ENCODE measurements at regions not wholly inside any gene's neighbourhood (a gene's known extent, or its start where the extent isn't known, plus 50 kb on each side); places are given as distances from the start of the nearest gene placed in this dataset.

DNA sequence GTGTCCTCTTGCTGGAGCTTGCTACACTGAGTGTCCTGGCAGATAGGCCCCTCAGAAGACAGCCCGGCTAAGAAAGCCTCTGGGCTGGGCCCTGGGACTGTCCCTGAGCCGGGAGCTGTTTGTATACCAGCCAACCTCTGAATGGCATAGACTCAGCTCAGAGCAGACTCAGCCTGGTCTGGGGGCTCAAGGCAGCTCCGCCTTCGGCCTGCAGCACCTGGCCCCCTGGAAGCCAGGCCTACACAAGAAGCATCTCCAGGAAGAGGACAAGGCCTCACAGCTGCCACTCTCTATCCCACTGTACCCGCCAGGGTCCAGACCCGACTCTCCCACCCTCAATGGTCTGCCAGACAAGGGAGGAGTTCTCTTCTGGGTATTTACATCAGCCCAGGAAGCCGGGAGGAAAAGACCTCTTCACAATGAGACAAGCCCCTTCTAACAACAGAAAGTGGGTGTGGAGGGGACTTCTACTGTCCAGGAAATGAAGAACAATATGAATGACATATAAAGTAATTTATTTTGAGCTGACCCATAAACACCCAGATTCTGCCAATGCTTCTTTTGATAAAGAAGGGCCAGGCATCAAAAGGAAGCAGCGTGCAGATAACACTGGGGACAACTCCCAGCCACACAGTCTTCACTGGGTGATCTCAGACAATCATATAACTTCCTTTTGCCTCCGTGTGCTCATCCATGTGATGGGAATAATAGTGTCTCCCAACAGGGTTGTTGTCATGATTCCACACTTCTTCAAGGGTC is 110.2 kb downstream of the TPRA1 start:
- Histone ChIP-seq H3K23ac (ENCODE audit: low read depth, low read length) (no peak overlapping the region), H3K9me1 (ENCODE audit: insufficient read depth, low read length) (no peaks in the 10 kb centered on the region), H3K9me3 (ENCODE audit: control insufficient read depth, insufficient read depth, low read length) (no peaks in the 10 kb centered on the region), H2BK5ac (ENCODE audit: low read depth, low read length, poor library complexity, severe bottlenecking) (no peak overlapping the region), H3K18ac (ENCODE audit: low read depth, low read length) (no peak overlapping the region), H3K56ac (ENCODE audit: extremely low read depth, insufficient read depth, low read length) (no peak overlapping the region), H4K91ac (ENCODE audit: insufficient read depth, low read depth, low read length) (no peak overlapping the region), H4K8ac (ENCODE audit: low read depth in 2 of 2, low read length in 2 of 2) (no peak overlapping the region), H2AK9ac (replicated peaks; ENCODE audit: low read depth, low read length, poor library complexity) (no peak overlapping the region), H3K79me1 (ENCODE audit: low read depth in 1 of 2, low read length in 2 of 2) (no peaks in the 10 kb centered on the region), H2BK15ac (ENCODE audit: low read depth, low read length) (no peak overlapping the region), H2BK120ac (ENCODE audit: low read depth, low read length) (no peak overlapping the region), H2BK20ac (ENCODE audit: low read depth, low read length) (no peak overlapping the region), H2AFZ (replicated peaks; ENCODE audit: low read length, poor library complexity) (no peak overlapping the region), H3K4me1 (ENCODE audit: control insufficient read depth, insufficient read depth, low read length) (no peaks in the 10 kb centered on the region), H3K4ac (ENCODE audit: low read depth, low read length) (no peak overlapping the region), H3K4me2 (ENCODE audit: low read depth, low read length) (no peak overlapping the region), H3K27me3 (ENCODE audit: control insufficient read depth, insufficient read depth, low read length) (peaks cover 42% of the 10 kb centered on the region), H4K20me1 (ENCODE audit: insufficient read depth, low read length) (no peaks in the 10 kb centered on the region), H3K36me3 (ENCODE audit: control insufficient read depth, insufficient read depth, low read length) (no peaks in the 10 kb centered on the region), H3K14ac (replicated peaks; ENCODE audit: low read depth, low read length) (no peak overlapping the region), H3K9ac (ENCODE audit: low read depth, low read length) (no peak overlapping the region), H2AK5ac (ENCODE audit: low read depth, low read length) (no peak overlapping the region), H3K27ac (ENCODE audit: insufficient read depth, low read length) (no peak overlapping the region), H3K4me3 (ENCODE audit: insufficient read depth, low read depth, low read length) (no peak overlapping the region), H4K5ac (ENCODE audit: low read depth, low read length) (no peak overlapping the region)
- TF ChIP-seq CEBPB (IDR thresholded peaks at IDR 0.05; ENCODE audit: low read depth, low read length) (no peak), POLR2A (IDR thresholded peaks at IDR 0.05; ENCODE audit: low read depth, low read length) (no peak), MXI1 (IDR thresholded peaks at IDR 0.05; ENCODE audit: borderline replicate concordance, low read depth, low read length) (no peak), SMC3 (IDR thresholded peaks at IDR 0.05; ENCODE audit: low read depth, low read length) (no peak), BHLHE40 (IDR thresholded peaks at IDR 0.05; ENCODE audit: low read depth, low read length) (no peak), RCOR1 (IDR thresholded peaks at IDR 0.05; ENCODE audit: insufficient replicate concordance, low read length) (no peak), CHD1 (IDR thresholded peaks at IDR 0.05; ENCODE audit: low read depth, low read length) (no peak)
- CTCF ChIA-PET = interaction anchor here (1.0 kb wide), 1 partner anchor 10 kb away, joined by 4 read pairs; no protein-coding TSS in a partner anchor
- in situ Hi-C loops (cut with MboI; ENCODE audit: low sequenced_read_pairs) = no loop called here
- 21% methylated on average over 2 of the region's 9 CpGs; no CpG with 5 or more reads in 1 of the 2 experiments for WGBS, 2 experiments (ENCODE audit: extremely low coverage in 2 of 2, insufficient read length in 1 of 2)
- BruUV-seq (replicated peaks) = no TSS peak
- DNase-seq (no peak), ATAC-seq (ENCODE audit: low read depth) (no peak)
- POLR2A ChIA-PET (ENCODE audit: unreplicated experiment) = no interaction called here
- intact Hi-C loops (cut with micrococcal nuclease) = no loop called here
- dilution Hi-C loops (cut with HindIII; ENCODE audit: low sequenced_read_pairs, unreplicated experiment) = no loop called here

All from IMR-90 (cell line).